ENCODE measurements at regions not wholly inside any gene's neighbourhood (a gene's known extent, or its start where the extent isn't known, plus 50 kb on each side); places are given as distances from the start of the nearest gene placed in this dataset.

DNA sequence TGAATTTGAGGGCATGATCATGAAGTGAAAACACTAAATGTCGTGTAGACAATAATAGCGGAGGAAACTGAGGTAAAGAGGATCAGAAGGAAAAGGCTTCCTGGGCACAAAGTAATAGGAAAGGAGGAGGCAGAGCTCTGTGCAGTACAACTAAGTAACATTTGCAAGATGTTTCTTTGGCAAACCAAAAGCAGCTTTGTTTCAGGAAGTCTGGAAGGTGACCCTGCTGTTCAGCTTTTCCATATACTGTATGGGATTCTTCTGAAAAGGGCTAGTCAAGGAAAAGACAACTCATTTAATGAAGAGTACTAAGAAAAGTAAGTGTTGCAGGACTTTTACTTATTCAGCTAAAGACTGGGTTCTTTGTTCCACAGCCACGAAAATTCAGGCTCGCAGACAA, 463.1 kb downstream of the PCDH7 start:
- TF ChIP-seq, protein P1, sequence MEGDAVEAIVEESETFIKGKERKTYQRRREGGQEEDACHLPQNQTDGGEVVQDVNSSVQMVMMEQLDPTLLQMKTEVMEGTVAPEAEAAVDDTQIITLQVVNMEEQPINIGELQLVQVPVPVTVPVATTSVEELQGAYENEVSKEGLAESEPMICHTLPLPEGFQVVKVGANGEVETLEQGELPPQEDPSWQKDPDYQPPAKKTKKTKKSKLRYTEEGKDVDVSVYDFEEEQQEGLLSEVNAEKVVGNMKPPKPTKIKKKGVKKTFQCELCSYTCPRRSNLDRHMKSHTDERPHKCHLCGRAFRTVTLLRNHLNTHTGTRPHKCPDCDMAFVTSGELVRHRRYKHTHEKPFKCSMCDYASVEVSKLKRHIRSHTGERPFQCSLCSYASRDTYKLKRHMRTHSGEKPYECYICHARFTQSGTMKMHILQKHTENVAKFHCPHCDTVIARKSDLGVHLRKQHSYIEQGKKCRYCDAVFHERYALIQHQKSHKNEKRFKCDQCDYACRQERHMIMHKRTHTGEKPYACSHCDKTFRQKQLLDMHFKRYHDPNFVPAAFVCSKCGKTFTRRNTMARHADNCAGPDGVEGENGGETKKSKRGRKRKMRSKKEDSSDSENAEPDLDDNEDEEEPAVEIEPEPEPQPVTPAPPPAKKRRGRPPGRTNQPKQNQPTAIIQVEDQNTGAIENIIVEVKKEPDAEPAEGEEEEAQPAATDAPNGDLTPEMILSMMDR (IDR thresholded peaks at IDR 0.05; ENCODE audit: low read length), result no peak
- no peak for TF ChIP-seq EZH2 (IDR thresholded peaks at IDR 0.05; ENCODE audit: borderline replicate concordance, low read length)

All from OCI-LY1 (cell line).